ENCODE measurements at regions not wholly inside any gene's neighbourhood (a gene's known extent, or its start where the extent isn't known, plus 50 kb on each side); places are given as distances from the start of the nearest gene placed in this dataset.

DNA sequence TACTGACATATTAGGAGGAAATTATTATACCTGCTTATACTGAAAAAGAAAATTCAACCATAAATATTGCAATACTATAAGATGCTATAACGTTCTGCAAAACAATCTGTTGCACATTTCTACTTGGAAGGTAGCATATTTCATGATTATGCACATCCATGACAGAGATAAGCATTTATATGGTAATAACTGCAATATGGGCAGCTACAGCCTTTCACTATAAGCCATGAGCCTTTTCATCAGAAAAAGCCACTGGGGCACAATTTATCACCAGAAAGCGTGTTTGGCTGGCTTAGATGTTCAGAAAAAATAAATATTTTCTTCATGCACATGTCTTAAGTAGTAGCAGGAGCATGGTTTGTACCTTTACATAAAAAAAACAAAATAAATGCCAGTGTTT lies 340.7 kb downstream of the GALC start (continued):
- no peak for TF ChIP-seq EZH2phosphoT487 (IDR thresholded peaks at IDR 0.05; ENCODE audit: unreplicated experiment)
- no peak for TF ChIP-seq EZH2 (IDR thresholded peaks at IDR 0.05; ENCODE audit: low read depth, unreplicated experiment)
- no peak for TF ChIP-seq REST (IDR thresholded peaks at IDR 0.05; ENCODE audit: unreplicated experiment)

GRCh38 chr14:87644689-87645088 lies 348.3 kb downstream of the GALC start:
- Histone ChIP-seq H3K36me3 (ENCODE audit: insufficient read depth) (peaks cover 8% of the 10 kb centered on the region; the same call in 1 of the 2 replicates), H3F3A (replicated peaks; ENCODE audit: low read depth) (no peaks in the 10 kb centered on the region), H3K4me3 (no peak overlapping the region), H3K4me1 (ENCODE audit: insufficient read depth) (no peaks in the 10 kb centered on the region), H3K9me2 (ENCODE audit: insufficient read depth) (no peaks in the 10 kb centered on the region; the same call in 1 of the 2 replicates), H3K27me3 (ENCODE audit: insufficient read depth) (no peaks in the 10 kb centered on the region), H2AFZ (no peak overlapping the region), H3K27ac (ENCODE audit: low read depth) (no peak overlapping the region), H3K79me2 (replicated peaks; ENCODE audit: insufficient read depth) (no peaks in the 10 kb centered on the region), H3K4me2 (no peak overlapping the region), H4K20me1 (replicated peaks; ENCODE audit: insufficient read depth) (no peaks in the 10 kb centered on the region)
- Mint-ChIP-seq H3K27ac (no peak overlapping the region), H3K36me3 (ENCODE audit: low read depth) (peaks cover 9% of the 10 kb centered on the region), H3K4me1 (no peaks in the 10 kb centered on the region), H3K27me3 (ENCODE audit: insufficient read depth, low read depth, poor library complexity) (no peaks in the 10 kb centered on the region), H3K4me3 (no peak overlapping the region), H3K9me3 (peaks cover 30% of the 10 kb centered on the region)
- TF ChIP-seq STAT1 (IDR thresholded peaks at IDR 0.05; ENCODE audit: unreplicated experiment) (no peak), EZH2 (IDR thresholded peaks at IDR 0.05; ENCODE audit: low read depth, unreplicated experiment) (no peak), JUNB (IDR thresholded peaks at IDR 0.05; ENCODE audit: unreplicated experiment) (no peak), NANOG (IDR thresholded peaks at IDR 0.05; ENCODE audit: borderline replicate concordance) (no peak), POLR2AphosphoS5 (IDR thresholded peaks at IDR 0.05; ENCODE audit: low read depth) (no peak)
- DNase-seq (ENCODE audit: low spot score) (no peak), ATAC-seq (no peak)

- Histone ChIP-seq H3K36me3 (ENCODE audit: insufficient read depth) (no peaks in the 10 kb centered on the region), H3K4me3 (no peak overlapping the region), H3F3A (replicated peaks; ENCODE audit: low read depth) (no peaks in the 10 kb centered on the region), H4K20me1 (replicated peaks; ENCODE audit: insufficient read depth) (no peaks in the 10 kb centered on the region), H3K4me1 (ENCODE audit: insufficient read depth) (no peaks in the 10 kb centered on the region), H3K27ac (ENCODE audit: low read depth) (no peak overlapping the region), H3K9me2 (ENCODE audit: insufficient read depth) (no peaks in the 10 kb centered on the region; the same call in 1 of the 2 replicates), H3K79me2 (replicated peaks; ENCODE audit: insufficient read depth) (no peaks in the 10 kb centered on the region), H3K4me2 (no peak overlapping the region), H2AFZ (no peak overlapping the region), H3K27me3 (ENCODE audit: insufficient read depth) (no peaks in the 10 kb centered on the region)
- Mint-ChIP-seq H3K9me3 (peaks cover 14% of the 10 kb centered on the region), H3K27me3 (ENCODE audit: insufficient read depth, low read depth, poor library complexity) (no peaks in the 10 kb centered on the region), H3K27ac (no peak overlapping the region), H3K4me1 (no peaks in the 10 kb centered on the region), H3K36me3 (ENCODE audit: low read depth) (no peaks in the 10 kb centered on the region; the same call in 2 of the 3 replicates), H3K4me3 (no peak overlapping the region)
- TF ChIP-seq EZH2 (IDR thresholded peaks at IDR 0.05; ENCODE audit: low read depth, unreplicated experiment) (no peak), REST (IDR thresholded peaks at IDR 0.05; ENCODE audit: unreplicated experiment) (no peak), STAT1 (IDR thresholded peaks at IDR 0.05; ENCODE audit: unreplicated experiment) (no peak), ZNF331 (CRISPR knock-in tag; IDR thresholded peaks at IDR 0.05; ENCODE audit: low read depth) (no peak), EZH2phosphoT487 (IDR thresholded peaks at IDR 0.05; ENCODE audit: unreplicated experiment) (no peak), ZNF114 (CRISPR knock-in tag; IDR thresholded peaks at IDR 0.05) (no peak), CREB1 (CRISPR knock-in tag; IDR thresholded peaks at IDR 0.05; ENCODE audit: low read depth) (no peak)
- TF ChIP-seq, protein P1, sequence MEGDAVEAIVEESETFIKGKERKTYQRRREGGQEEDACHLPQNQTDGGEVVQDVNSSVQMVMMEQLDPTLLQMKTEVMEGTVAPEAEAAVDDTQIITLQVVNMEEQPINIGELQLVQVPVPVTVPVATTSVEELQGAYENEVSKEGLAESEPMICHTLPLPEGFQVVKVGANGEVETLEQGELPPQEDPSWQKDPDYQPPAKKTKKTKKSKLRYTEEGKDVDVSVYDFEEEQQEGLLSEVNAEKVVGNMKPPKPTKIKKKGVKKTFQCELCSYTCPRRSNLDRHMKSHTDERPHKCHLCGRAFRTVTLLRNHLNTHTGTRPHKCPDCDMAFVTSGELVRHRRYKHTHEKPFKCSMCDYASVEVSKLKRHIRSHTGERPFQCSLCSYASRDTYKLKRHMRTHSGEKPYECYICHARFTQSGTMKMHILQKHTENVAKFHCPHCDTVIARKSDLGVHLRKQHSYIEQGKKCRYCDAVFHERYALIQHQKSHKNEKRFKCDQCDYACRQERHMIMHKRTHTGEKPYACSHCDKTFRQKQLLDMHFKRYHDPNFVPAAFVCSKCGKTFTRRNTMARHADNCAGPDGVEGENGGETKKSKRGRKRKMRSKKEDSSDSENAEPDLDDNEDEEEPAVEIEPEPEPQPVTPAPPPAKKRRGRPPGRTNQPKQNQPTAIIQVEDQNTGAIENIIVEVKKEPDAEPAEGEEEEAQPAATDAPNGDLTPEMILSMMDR (conservative IDR thresholded peaks at IDR 0.05; ENCODE audit: low read depth in 2 of 2): no peak
- ATAC-seq (no peak), DNase-seq (ENCODE audit: low spot score) (no peak)
Observed at GRCh38 chr14:87643005-87643404, 350.0 kb downstream of the GALC start.

Measured in GM23338 (cell line).